Fibroblast of skin of right quadriceps (primary cell): ENCODE measurements at regions not wholly inside any gene's neighbourhood (a gene's known extent, or its start where the extent isn't known, plus 50 kb on each side); places are given as distances from the start of the nearest gene placed in this dataset.

Source experiments
- DNase-seq: peaks from one replicate; pipeline ENCODE4 v3.0.0-alpha.2; 2013

GRCh38 chr9:107431461-107431860 lies 58.1 kb downstream of the KLF4 start:
- DNase-seq = no peak

- DNase-seq = no peak
Observed at GRCh38 chr9:107430071-107430470, 59.5 kb downstream of the KLF4 start.

GRCh38 chr9:107426126-107426525 lies 63.4 kb downstream of the KLF4 start:
- DNase-seq = no peak

DNA sequence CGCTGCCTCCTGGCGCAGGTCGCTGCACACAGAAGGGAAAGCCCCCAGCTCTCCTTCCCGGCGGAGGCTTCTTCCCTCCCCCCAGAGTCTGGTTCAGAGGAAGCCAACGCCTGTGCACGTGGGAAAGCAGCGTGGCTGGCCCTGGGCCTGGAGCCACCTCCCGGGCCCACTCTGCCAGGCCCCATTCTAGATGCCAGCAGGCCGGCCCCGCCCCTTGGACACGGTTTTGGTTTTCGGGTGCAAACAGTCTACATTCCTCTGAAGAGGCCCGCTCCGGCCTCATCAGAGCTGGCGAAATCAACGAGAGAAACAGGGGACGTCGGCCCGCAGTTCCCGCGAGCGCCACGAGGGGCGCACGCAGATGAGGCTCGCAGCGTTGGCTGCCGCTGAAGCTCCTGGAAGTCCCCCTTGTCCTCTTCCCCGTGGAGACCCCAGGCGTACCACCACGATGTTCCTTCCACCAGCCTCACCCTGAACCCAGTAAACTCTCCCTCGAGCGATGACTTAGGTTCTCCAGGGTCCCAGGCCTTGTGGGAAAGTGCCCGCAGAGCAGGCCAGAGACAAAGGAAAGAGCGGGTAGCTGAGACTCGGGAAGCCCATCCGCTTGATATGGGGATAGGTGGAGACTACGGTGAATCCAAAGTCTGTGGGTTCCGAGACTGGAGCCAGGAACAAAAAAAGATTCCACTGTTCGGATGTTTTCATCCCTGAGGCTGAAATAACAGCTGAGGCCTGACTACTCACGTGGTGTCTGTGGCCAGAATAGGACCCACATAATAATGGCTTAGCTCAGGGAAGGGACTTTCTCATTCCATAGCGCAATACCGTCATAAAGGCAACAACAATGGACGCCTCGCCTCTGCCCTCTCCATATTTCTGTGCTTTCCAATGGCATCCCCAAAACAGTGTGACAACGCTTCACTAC lies 64.2 kb downstream of the KLF4 start:
- peak; percentile 65 for DNase-seq

DNA sequence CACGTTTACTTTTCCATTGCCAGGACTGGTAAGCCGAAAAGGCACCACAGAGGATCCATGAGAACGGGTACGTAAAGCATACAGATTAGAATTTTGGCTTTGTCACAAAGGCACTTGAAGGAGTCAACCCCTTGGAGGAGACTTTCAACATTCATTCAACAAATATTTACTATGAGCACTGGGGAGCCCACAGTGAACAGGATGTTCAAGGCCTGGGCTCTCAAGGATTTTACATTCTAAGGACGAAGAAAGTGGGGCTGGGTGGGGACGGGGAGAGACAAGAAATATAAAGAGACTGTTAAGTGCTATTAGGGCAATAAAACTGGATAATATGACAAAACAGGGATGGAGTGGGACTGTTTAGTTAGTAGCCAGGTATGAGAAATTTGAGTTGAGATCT lies 66.0 kb downstream of the KLF4 start:
- DNase-seq = no peak

GRCh38 chr9:107422189-107423185 lies 67.1 kb downstream of the KLF4 start:
- peak; percentile 71 for DNase-seq

DNA sequence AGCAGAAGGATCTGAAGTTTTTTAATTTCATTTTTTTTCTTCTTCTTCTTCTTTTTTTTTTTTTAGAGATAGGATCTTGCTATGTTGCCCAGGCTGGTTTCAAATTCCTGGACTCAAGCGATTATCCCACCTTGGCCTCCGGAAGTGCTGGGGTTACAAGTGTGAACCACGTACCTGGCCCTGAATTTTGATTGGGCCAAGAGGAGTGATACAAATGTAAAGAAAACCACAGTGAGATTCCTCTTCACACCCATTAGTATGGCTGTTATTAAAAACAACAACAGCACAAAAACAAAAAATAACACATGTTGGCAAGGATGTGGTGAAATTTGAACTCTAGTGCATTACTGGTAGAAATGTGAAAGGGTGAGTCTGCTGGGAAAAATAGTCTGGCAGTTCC lies 79.1 kb downstream of the KLF4 start:
- no peak for DNase-seq

DNA sequence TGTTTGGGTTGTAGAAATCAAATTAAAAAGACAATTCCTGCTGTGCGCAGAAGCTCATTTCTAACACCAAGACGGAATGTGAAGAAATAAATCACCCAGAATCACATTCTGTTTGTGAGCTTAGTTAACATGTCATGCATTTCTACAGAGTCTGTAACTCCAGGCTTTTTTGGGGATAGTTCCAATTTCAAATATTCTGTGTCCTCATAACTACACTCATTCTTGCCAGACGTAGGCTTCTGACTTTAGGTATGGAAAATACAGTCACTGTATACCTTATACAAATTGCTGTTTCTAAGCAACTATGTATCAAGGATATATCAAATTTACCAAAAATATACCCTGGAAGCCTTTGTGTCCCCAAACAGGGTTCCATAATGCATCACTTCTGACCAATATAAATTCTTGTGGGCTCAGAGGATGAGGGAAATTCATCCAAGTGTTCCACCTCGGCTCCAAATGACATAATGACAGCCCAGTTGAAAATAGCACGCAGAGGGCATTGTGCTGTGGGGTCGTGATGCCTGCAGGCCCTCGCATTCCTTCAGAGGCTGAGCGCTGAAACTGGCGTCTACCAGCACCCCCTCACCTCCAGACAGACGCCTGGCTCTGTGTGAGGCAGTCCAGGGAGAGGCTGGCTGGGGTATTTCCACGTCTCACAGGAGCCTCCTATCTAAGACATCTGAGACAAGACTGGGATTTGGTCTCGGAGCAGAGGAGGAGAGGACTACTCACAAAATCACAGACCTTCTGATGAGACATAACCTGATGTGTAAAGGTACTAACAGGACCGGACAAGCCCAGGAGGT lies 79.8 kb downstream of the KLF4 start:
- DNase-seq = no peak

- no peak for DNase-seq
Observed at GRCh38 chr9:107407675-107408074, 81.9 kb downstream of the KLF4 start.

- DNase-seq = no peak
Observed at GRCh38 chr9:107405511-107405910, 84.1 kb downstream of the KLF4 start.

DNA sequence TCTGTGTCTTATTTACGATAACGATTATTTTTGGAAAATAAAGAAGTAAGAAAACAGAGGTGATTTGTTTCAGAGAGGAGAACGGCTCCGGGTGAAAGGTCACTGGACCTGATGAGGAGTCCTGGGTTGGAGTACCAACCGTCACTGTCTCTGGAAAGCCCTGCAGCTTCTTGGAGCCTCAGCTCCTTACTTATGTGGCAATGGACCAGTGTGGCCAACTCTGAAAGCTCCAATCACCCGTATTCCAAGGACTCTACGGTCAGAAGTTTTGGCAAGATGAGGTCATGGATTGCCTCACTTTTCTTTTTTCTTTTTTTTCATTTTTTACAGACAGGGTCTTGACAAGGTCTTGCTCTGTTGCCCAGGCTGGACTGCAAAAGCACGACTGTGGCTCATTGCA lies 84.8 kb downstream of the KLF4 start:
- DNase-seq = no peak

DNA sequence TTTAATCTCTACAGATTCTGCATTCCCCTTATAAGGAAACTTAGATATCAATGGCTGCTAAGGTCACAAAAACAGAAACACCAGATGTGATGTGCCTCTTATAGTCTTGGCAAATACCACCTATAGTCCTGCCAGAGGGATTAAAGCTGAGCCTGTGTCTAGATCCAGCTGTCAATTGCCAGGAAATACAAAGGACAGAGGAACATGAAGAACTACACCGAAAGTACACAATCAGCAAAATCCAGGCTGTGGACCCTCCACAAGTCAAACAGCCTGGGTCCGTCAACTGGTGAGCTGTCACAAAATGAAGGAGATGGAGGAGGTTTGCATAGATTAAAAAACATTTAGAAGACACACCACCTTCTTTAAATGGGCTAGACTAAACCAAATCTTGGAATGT lies 85.4 kb downstream of the KLF4 start:
- no peak for DNase-seq

DNA sequence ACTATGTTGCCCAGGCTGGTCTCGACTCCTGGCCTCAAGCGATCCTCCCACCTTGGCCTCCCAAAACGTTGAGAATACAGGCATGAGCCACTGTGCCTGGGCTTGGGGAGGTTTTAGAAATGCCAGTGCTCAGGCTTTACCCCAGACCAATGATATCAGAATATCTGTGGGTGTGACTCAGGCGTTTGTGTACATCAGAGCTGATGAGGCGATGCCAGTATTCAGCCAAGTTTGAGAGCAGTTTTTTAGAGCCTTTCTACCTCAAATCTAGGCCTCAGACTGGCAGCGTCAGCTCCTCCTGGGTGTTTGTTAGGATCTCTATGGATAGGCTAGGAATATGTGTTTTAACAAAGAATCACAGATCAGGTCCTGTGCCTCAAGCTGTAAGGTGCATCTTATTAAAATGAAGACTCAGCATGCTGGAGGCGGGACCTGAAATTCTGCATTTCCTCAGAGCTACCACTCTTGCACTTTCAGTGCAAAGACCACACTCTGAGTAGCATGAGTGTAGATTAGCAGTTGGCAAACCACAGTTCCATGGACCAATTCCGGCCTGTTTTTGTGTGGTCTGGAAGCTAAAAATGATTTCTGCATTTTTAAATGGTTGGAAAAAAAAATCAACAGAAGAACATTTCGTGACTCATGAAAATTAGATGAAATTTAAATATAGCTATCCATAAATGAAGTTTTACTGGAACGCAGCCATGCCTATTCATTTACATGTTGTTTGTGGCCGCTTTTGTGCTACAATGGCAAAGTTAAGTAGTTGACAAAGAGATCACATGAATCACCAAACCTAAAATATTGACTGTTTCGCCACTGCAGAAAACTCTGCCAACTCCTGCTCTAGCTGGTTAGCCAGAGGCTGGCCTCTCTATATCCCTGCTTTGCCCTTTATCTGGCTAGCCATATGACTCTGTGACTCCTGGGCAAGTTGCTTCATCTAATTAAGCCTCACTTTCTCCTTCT lies 92.2 kb downstream of the KLF4 start:
- DNase-seq = peak; percentile 26

DNA sequence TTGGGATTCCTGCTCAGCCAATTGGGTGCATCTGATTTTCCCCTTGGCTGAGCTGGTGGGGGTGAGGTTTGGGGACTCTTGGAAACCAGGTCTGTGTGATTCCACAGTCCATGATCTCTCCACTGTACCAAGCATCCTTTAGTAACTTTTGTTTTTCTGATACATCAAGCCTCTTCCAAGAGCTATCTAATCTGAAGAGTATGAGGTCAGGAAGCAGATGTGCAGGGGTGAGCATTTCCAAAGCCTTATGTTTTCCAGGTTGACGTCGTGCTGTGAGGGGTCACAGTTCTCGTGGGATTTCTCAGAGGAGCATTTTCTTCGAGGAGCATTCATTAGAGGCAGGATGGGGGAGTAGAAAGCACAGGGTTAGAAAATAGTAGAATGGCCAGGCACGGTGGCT lies 95.3 kb downstream of the KLF4 start:
- DNase-seq = no peak

- peak; percentile 86 for DNase-seq
Observed at GRCh38 chr9:107390778-107391177, 98.8 kb downstream of the KLF4 start.

- DNase-seq = no peak
Observed at GRCh38 chr9:107390279-107390678, 99.3 kb downstream of the KLF4 start.

DNA sequence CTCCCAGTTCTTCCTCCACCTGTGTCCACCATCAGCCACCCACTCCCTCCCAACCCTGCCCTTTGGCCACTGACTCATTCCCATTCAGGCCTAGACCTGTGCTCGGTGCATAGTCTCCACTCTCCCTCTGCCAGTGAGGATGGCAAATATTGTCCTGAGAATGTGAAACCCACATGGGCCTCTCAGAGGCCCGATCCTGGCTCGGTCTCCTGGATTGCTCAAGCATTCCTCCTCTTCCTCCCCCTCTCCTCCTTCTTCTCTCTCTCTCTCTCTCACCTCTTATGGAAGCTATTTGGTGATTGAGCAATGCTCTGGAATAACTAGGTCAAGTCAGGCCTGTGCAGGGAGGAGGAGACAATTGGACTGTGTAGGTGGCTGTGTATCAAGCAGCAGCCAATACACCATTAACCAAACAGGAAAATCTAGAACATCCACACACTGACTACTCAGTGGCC lies 99.9 kb downstream of the KLF4 start:
- DNase-seq = peak; percentile 73

- no peak for DNase-seq
Observed at GRCh38 chr9:107388890-107389289, 100.7 kb downstream of the KLF4 start.

GRCh38 chr9:107387409-107387808 lies 102.2 kb downstream of the KLF4 start:
- no peak for DNase-seq

DNA sequence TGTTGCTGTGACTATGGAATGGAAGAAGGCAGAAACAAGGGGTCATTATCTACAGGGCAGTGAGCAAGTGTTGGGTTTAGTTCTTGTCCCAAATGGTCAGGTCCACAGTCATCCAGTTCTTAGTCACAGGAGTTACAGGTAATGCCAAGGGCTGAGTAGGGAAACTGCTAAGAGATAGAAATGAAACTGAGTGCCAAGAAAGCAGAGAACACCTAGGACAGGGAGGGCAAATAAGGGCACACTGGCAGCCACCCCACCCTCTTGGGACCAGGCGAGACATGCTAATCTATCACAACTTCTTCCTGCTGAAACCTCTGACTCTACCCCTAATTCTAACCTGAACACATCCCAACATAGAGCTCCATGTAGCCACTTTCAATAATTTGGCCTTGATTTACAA lies 103.2 kb downstream of the KLF4 start:
- no peak for DNase-seq
